Non-pigmented ciliary epithelial cell (primary cell): ENCODE measurements at regions not wholly inside any gene's neighbourhood (a gene's known extent, or its start where the extent isn't known, plus 50 kb on each side); places are given as distances from the start of the nearest gene placed in this dataset.
A peak's percentile ranks its signal among the peaks of the same experiment; 100 is the strongest.

ENCODE experiments used
- DNase-seq: peaks from one replicate; pipeline ENCODE4 v3.0.0-alpha.2; 2010; ENCODE audit warnings: low read depth

GRCh38 chr1:244157731-244158438 is 106.8 kb downstream of the ZBTB18 start:
- DNase-seq = no peak

GRCh38 chr1:244159646-244160045 is 108.6 kb downstream of the ZBTB18 start:
- DNase-seq = no peak

- no peak for DNase-seq
These were observed 109.6 kb downstream of the ZBTB18 start for GRCh38 chr1:244160455-244161235.

GRCh38 chr1:244161236-244161510 is 110.1 kb downstream of the ZBTB18 start:
- no peak for DNase-seq

DNA sequence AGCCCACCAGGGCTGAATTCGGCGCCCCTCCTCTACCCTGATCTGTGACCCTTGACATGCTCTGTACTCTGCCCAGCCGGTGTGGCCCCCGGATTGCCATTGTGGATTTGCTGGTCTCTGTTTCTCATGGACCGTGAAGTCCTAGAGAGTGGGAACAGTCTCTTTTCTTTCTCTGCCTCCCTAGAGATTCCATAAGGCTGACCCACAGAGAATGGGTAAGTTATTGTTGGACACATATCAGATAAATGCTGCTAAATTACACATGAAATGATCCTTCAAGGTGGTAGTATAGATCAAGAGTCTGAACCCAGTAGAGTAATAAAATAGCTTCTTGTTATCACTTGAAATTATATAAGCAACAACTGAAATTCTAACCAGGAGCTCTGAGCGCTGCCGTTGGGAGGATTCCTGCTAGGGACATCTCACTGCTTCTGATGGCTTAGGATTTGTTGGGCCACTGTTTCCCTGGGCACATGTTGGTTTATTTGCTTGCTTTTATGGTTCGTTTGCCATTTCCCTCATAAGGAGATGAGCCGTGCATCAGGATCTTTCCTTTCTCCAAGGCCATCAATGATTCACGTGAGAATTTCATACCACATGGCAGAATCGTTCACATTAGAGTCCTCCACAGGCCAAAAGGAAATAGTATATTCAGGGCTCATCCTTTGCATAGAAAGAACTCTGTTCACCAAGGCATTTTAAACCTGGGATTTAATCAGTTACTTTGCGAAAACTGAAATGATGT is 111.9 kb downstream of the ZBTB18 start:
- no peak for DNase-seq

- DNase-seq = peak; percentile 96
These were observed 112.9 kb downstream of the ZBTB18 start for GRCh38 chr1:244163861-244164510.

- DNase-seq = no peak
These were observed 113.4 kb downstream of the ZBTB18 start for GRCh38 chr1:244164511-244164890.

- no peak for DNase-seq
These were observed 113.9 kb downstream of the ZBTB18 start for GRCh38 chr1:244165021-244165420.

DNA sequence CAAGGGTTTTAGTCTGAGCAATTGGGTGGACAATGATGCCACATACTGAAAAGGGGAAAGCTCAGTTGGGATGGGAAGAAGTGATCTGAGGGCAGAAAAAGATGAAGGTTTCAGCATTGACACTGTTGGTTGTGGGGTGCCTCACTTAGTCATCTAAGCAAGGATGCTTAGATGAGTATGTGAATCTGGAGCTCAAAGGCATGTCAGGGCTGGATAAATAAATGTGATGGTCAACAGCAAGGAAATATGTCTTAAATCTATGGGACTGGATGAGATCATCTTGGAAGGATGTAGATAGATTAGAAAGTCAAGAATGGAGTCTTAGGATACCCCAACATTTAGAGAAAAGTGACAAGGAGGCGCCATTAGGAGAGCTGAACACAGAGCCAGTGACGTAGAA is 114.6 kb downstream of the ZBTB18 start:
- no peak for DNase-seq

DNA sequence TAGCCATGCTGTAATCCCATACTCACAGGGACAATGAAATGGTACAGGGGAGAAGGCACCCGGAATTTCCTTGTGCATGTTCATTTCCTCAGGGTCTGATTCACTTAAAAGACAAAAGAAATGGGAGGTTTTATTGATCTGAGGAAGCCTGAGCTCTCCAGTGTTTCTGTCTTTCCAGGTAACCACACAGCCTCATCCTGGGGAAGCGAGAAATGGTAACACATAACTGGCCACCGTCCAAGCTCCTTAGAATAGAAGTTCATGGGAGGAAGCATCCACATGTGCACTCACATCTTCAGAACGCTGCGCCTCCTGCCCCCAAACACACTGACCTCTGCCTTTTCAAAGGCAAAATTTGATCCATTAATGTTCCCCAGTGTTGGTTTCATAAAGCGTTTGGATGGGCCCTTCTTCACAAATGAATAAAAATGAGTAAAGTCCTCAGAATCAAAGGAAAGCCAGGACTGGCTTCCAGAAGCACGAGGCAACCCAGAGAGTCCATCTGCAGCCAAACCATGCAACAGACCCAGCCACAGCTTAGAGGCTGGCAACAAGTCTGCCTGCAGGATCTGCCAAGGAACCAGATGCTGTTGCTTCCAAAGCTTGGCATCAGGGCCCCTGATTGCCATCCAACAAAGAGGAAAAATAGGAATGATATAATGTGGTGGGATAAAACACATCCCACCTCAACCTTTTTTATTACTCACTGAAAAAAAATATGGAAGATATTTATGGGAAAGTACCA is 120.3 kb downstream of the ZBTB18 start:
- no peak for DNase-seq

DNA sequence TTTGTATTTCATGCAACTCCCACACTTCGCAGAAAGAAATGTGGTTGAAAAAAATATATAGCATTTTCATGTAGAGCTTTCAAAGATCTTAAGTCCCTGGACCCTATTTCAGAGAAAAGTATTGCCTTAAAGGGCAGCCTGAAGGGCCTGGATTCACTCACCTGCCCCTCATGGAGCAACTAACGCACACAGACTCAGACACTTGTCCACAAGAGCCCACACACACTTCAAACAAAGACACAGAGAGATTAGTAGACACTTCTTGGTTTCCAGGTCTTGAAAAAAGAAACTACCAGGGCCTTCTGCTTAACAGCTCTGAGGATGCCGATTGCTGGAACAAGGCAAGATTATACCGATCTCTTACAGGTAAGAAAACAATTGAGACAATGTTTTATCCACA is 122.2 kb downstream of the ZBTB18 start:
- no peak for DNase-seq

GRCh38 chr1:244173769-244174168 is 122.7 kb downstream of the ZBTB18 start:
- DNase-seq = no peak

- DNase-seq = no peak
These were observed 123.9 kb downstream of the ZBTB18 start for GRCh38 chr1:244174922-244175521.

DNA sequence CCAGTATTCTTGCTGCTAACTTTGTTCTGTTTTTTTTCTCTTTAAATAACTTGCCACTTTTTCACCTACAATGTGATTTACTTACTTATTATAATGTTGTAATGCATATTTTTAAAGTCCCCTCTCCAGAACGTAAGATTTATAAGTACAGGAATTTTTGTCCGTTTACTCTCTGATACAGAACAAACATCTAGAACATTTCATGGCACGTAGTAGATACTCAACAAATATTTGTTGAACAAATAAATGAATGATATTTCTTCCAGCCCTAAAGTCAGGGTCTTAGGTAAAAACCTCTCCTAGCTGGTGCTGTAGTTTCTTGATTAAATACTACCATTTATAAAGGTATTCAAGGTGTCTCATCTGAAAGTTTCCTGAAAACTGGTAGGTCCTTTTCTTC is 125.1 kb downstream of the ZBTB18 start:
- no peak for DNase-seq

GRCh38 chr1:244180256-244180655 is 129.2 kb downstream of the ZBTB18 start:
- DNase-seq = no peak

GRCh38 chr1:244181867-244182266 is 130.8 kb downstream of the ZBTB18 start:
- DNase-seq = no peak

DNA sequence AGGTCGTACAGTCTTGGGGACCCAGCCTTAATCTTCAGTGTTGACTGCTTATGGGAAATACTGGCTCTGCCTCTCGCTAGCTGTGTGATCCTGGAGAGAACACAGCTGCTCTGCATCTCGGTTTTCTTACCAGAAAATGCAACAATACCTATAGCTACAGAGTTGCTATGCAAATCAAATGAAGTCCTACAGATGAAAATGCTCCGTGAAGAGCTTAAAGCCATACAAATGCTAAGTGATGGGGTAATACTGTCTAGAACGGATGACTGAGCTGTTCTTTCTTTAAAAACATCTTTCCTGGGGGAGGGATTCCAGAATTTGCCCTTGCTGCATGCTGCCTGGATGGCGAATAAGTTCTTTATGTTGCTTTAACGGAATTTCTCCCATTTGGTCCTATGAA is 132.0 kb downstream of the ZBTB18 start:
- no peak for DNase-seq

- no peak for DNase-seq
These were observed 135.3 kb downstream of the ZBTB18 start for GRCh38 chr1:244186372-244186771.

DNA sequence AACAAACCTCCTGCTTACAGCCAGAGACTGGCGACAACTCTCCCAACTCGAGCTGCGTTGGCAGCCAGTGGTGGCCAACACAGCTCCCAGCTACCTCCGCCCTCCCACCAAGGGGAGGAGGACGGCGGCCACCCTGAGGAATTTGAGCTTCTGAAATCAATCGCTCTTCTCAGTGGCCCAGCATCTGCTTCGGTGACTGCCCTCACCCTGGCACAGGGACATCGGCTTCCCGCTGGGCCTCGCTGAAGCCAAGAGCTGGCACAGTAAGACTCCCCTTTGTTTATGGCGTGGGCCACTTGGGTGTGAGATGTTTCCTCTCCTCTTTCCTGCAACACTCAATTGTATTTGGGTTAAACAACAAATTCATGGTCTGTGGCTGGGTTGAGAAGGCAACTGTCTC is 136.2 kb downstream of the ZBTB18 start:
- DNase-seq = no peak

DNA sequence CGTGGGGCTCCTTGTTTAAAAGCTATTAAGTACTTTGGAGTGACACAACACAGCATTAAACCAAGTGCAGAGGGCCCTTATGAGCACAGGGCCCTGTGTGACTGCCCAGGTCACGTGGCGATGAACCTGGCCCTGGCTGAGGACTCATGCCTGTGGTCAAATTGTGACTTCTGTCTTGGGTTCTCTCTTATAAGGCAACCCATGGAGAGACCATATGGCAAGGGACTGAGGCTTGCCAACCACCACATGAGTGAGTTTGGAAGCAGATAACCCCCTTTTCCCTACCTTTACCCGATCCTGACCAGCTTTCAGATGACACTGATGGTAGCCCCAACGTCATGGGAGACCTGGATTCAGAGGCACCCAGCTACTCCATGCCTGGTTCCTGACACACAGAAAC is 140.5 kb downstream of the ZBTB18 start:
- DNase-seq = no peak

GRCh38 chr1:244192325-244192724 is 141.2 kb downstream of the ZBTB18 start:
- no peak for DNase-seq
